ENCODE measurements at regions not wholly inside any gene's neighbourhood (a gene's known extent, or its start where the extent isn't known, plus 50 kb on each side); places are given as distances from the start of the nearest gene placed in this dataset.

GRCh38 chr12:27905285-27906126, 67.0 kb downstream of the PTHLH start:
- no peaks in the 10 kb centered on the region for H3K9me3 ChIP-seq (ENCODE audit: low read length)
- H3K4me1 ChIP-seq (ENCODE audit: insufficient read depth, low read length, poor library complexity, severe bottlenecking) = no peaks in the 10 kb centered on the region
- no peaks in the 10 kb centered on the region for H3K36me3 ChIP-seq (ENCODE audit: insufficient read depth, low read length)
- no peak for DNase-seq (ENCODE audit: low spot score)
- POLR2A ChIA-PET = interaction anchor here (0.6 to 0.9 kb wide), 3 partner anchors 17 to 611 kb away, joined by 3 to 8 read pairs (median 3); no protein-coding TSS in a partner anchor
- no peak overlapping the region for H2AFZ ChIP-seq (ENCODE audit: low read length)
- H3K27ac ChIP-seq (ENCODE audit: low read depth, low read length, poor library complexity, severe bottlenecking) = no peak overlapping the region
- CTCF ChIA-PET (ENCODE audit: unreplicated experiment) = interaction anchor here (0.6 kb wide), 1 partner anchor 1394 kb away, joined by 6 read pairs; no protein-coding TSS in a partner anchor
- intact Hi-C loops (cut with micrococcal nuclease; ENCODE audit: unreplicated experiment) = no loop called here
- H4K20me1 ChIP-seq (ENCODE audit: insufficient read depth, low read length) = no peaks in the 10 kb centered on the region
- H3K9me2 ChIP-seq (ENCODE audit: insufficient read depth, low read length) = no peaks in the 10 kb centered on the region
- no peak overlapping the region for H3K4me2 ChIP-seq (ENCODE audit: low read length)
- no peak for TF ChIP-seq EZH2phosphoT487 (IDR thresholded peaks at IDR 0.05; ENCODE audit: borderline replicate concordance, low read depth, low read length)
- TF ChIP-seq, protein P1, sequence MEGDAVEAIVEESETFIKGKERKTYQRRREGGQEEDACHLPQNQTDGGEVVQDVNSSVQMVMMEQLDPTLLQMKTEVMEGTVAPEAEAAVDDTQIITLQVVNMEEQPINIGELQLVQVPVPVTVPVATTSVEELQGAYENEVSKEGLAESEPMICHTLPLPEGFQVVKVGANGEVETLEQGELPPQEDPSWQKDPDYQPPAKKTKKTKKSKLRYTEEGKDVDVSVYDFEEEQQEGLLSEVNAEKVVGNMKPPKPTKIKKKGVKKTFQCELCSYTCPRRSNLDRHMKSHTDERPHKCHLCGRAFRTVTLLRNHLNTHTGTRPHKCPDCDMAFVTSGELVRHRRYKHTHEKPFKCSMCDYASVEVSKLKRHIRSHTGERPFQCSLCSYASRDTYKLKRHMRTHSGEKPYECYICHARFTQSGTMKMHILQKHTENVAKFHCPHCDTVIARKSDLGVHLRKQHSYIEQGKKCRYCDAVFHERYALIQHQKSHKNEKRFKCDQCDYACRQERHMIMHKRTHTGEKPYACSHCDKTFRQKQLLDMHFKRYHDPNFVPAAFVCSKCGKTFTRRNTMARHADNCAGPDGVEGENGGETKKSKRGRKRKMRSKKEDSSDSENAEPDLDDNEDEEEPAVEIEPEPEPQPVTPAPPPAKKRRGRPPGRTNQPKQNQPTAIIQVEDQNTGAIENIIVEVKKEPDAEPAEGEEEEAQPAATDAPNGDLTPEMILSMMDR (conservative IDR thresholded peaks at IDR 0.05; ENCODE audit: low read length) = no peak
- H3K4me3 ChIP-seq (ENCODE audit: low read depth, low read length, poor library complexity, severe bottlenecking) = no peak overlapping the region
- no peaks in the 10 kb centered on the region for H3K79me2 ChIP-seq (ENCODE audit: insufficient read depth, low read depth, low read length)
- BruUV-seq (replicated peaks) = no TSS peak

- Histone ChIP-seq H3K4me2 (ENCODE audit: low read length) (no peak overlapping the region), H3K4me3 (ENCODE audit: low read depth, low read length, poor library complexity, severe bottlenecking) (no peak overlapping the region), H3K4me1 (ENCODE audit: insufficient read depth, low read length, poor library complexity, severe bottlenecking) (no peaks in the 10 kb centered on the region), H3K36me3 (ENCODE audit: insufficient read depth, low read length) (no peaks in the 10 kb centered on the region), H3K27ac (ENCODE audit: low read depth, low read length, poor library complexity, severe bottlenecking) (no peak overlapping the region), H3K9me2 (ENCODE audit: insufficient read depth, low read length) (no peaks in the 10 kb centered on the region), H3K9me3 (ENCODE audit: low read length) (no peaks in the 10 kb centered on the region), H4K20me1 (ENCODE audit: insufficient read depth, low read length) (no peaks in the 10 kb centered on the region), H3K79me2 (ENCODE audit: insufficient read depth, low read depth, low read length) (no peaks in the 10 kb centered on the region), H2AFZ (ENCODE audit: low read length) (no peak overlapping the region)
- no peak for DNase-seq (ENCODE audit: low spot score)
- CTCF ChIA-PET (ENCODE audit: unreplicated experiment) = no interaction called here
- intact Hi-C loops (cut with micrococcal nuclease; ENCODE audit: unreplicated experiment) = no loop called here
- TF ChIP-seq EZH2phosphoT487 (IDR thresholded peaks at IDR 0.05; ENCODE audit: borderline replicate concordance, low read depth, low read length) = no peak
- TF ChIP-seq, protein P1 (conservative IDR thresholded peaks at IDR 0.05; ENCODE audit: low read length) = no peak
- POLR2A ChIA-PET = interaction anchor here (0.7 to 1.0 kb wide), 2 partner anchors 11 to 13 kb away, joined by 4 to 5 read pairs; no protein-coding TSS in a partner anchor
- BruUV-seq (replicated peaks) = no TSS peak
Observed at GRCh38 chr12:27902651-27903050, 69.9 kb downstream of the PTHLH start.

GRCh38 chr12:27901959-27902358, 70.6 kb downstream of the PTHLH start:
- no peaks in the 10 kb centered on the region for H3K79me2 ChIP-seq (ENCODE audit: insufficient read depth, low read depth, low read length)
- no peak overlapping the region for H3K4me2 ChIP-seq (ENCODE audit: low read length)
- no peaks in the 10 kb centered on the region for H3K4me1 ChIP-seq (ENCODE audit: insufficient read depth, low read length, poor library complexity, severe bottlenecking)
- POLR2A ChIA-PET = no interaction called here
- no peak overlapping the region for H2AFZ ChIP-seq (ENCODE audit: low read length)
- H3K27ac ChIP-seq (ENCODE audit: low read depth, low read length, poor library complexity, severe bottlenecking) = no peak overlapping the region
- CTCF ChIA-PET (ENCODE audit: unreplicated experiment) = no interaction called here
- BruUV-seq (replicated peaks) = no TSS peak
- H3K9me2 ChIP-seq (ENCODE audit: insufficient read depth, low read length) = no peaks in the 10 kb centered on the region
- no peaks in the 10 kb centered on the region for H4K20me1 ChIP-seq (ENCODE audit: insufficient read depth, low read length)
- no peak overlapping the region for H3K4me3 ChIP-seq (ENCODE audit: low read depth, low read length, poor library complexity, severe bottlenecking)
- intact Hi-C loops (cut with micrococcal nuclease; ENCODE audit: unreplicated experiment) = no loop called here
- no peak for TF ChIP-seq EZH2phosphoT487 (IDR thresholded peaks at IDR 0.05; ENCODE audit: borderline replicate concordance, low read depth, low read length)
- TF ChIP-seq, protein P1 (conservative IDR thresholded peaks at IDR 0.05; ENCODE audit: low read length) = no peak
- no peak for DNase-seq (ENCODE audit: low spot score)
- no peaks in the 10 kb centered on the region for H3K36me3 ChIP-seq (ENCODE audit: insufficient read depth, low read length)
- no peaks in the 10 kb centered on the region for H3K9me3 ChIP-seq (ENCODE audit: low read length)

Measured in OCI-LY7 (cell line).